ENCODE measurements at regions not wholly inside any gene's neighbourhood (a gene's known extent, or its start where the extent isn't known, plus 50 kb on each side); places are given as distances from the start of the nearest gene placed in this dataset.

GRCh38 chr3:107870096-107870495 is 220.7 kb downstream of the CD47 start:
- 80 to 87% methylated on average over 1 of the region's 1 CpG for WGBS, 2 donors
- no peak for TF ChIP-seq CTCF (IDR thresholded peaks at IDR 0.05)
- TF ChIP-seq POLR2A (IDR thresholded peaks at IDR 0.05), result no peak
- intact Hi-C loops (cut with DNase I; ENCODE audit: low total_unique reads), result no loop called here
- DNase-seq (ENCODE audit: low spot score in 2 of 2), result no peak
- no peak overlapping the region for H3K4me3 ChIP-seq (ENCODE audit: low read depth, poor library complexity, severe bottlenecking)

GRCh38 chr3:107868449-107868848 is 222.4 kb downstream of the CD47 start:
- intact Hi-C loops (cut with DNase I; ENCODE audit: low total_unique reads), result no loop called here
- TF ChIP-seq POLR2A (IDR thresholded peaks at IDR 0.05) (no peak), CTCF (IDR thresholded peaks at IDR 0.05) (no peak)
- no peak overlapping the region for H3K4me3 ChIP-seq (ENCODE audit: low read depth, poor library complexity, severe bottlenecking)
- DNase-seq (ENCODE audit: low spot score in 2 of 2), result no peak

GRCh38 chr3:107861904-107862303 is 228.9 kb downstream of the CD47 start:
- TF ChIP-seq CTCF (IDR thresholded peaks at IDR 0.05) (no peak), POLR2A (IDR thresholded peaks at IDR 0.05) (no peak)
- no peak overlapping the region for H3K4me3 ChIP-seq (ENCODE audit: low read depth, poor library complexity, severe bottlenecking)
- intact Hi-C loops (cut with DNase I; ENCODE audit: low total_unique reads), result no loop called here
- WGBS, 2 donors, result 13 to 33% methylated on average over 3 of the region's 3 CpGs
- DNase-seq (ENCODE audit: low spot score in 2 of 2), result no peak

- intact Hi-C loops (cut with DNase I; ENCODE audit: low total_unique reads), result no loop called here
- TF ChIP-seq POLR2A (IDR thresholded peaks at IDR 0.05) (no peak), CTCF (IDR thresholded peaks at IDR 0.05) (no peak)
- DNase-seq (ENCODE audit: low spot score in 2 of 2), result no peak
- no peak overlapping the region for H3K4me3 ChIP-seq (ENCODE audit: low read depth, poor library complexity, severe bottlenecking)
- 54 to 57% methylated on average over 2 of the region's 2 CpGs for WGBS, 2 donors
These were observed 229.4 kb downstream of the CD47 start for GRCh38 chr3:107861422-107861821.

All from lower leg skin (tissue), 4 donors.